Islet of Langerhans (tissue), 1 donor: ENCODE measurements at regions not wholly inside any gene's neighbourhood (a gene's known extent, or its start where the extent isn't known, plus 50 kb on each side); places are given as distances from the start of the nearest gene placed in this dataset.
"Not testable (repeated sequence)": the region's sequence is repeated elsewhere in the genome, so short reads cannot be mapped to it uniquely, and the experiment has no call there.

Source experiments
- FAIRE-seq: peaks from one replicate; lab custom pipeline; 2011; peaks lifted over from hg19 to GRCh38; lab: Jason Lieb, UNC

- no peak for FAIRE-seq
These were observed 128.8 kb upstream of the MAP3K1 start for GRCh38 chr5:56686337-56687195.

- no peak for FAIRE-seq
These were observed 129.7 kb upstream of the MAP3K1 start for GRCh38 chr5:56685503-56686217.

GRCh38 chr5:56684159-56684558 lies 131.2 kb upstream of the MAP3K1 start:
- FAIRE-seq: no peak

- no peak for FAIRE-seq
These were observed 131.6 kb upstream of the MAP3K1 start for GRCh38 chr5:56683733-56684132.

- no peak for FAIRE-seq
These were observed 132.1 kb upstream of the MAP3K1 start for GRCh38 chr5:56683281-56683680.

GRCh38 chr5:56681346-56681745 lies 134.0 kb upstream of the MAP3K1 start:
- no peak for FAIRE-seq

- FAIRE-seq: no peak
These were observed 134.6 kb upstream of the MAP3K1 start for GRCh38 chr5:56680731-56681130.

- FAIRE-seq: no peak
These were observed 137.6 kb upstream of the MAP3K1 start for GRCh38 chr5:56677690-56678305.

- no peak for FAIRE-seq
These were observed 139.1 kb upstream of the MAP3K1 start for GRCh38 chr5:56676091-56676768.

- no peak for FAIRE-seq
These were observed 140.9 kb upstream of the MAP3K1 start for GRCh38 chr5:56674441-56674840.

GRCh38 chr5:56673171-56673570 lies 142.2 kb upstream of the MAP3K1 start:
- no peak for FAIRE-seq

- FAIRE-seq: no peak
These were observed 143.8 kb upstream of the MAP3K1 start for GRCh38 chr5:56671571-56671970.

GRCh38 chr5:56670916-56671315 lies 144.4 kb upstream of the MAP3K1 start:
- FAIRE-seq: no peak

- no peak for FAIRE-seq
These were observed 145.5 kb upstream of the MAP3K1 start for GRCh38 chr5:56669534-56670483.

GRCh38 chr5:56668996-56669395 lies 146.4 kb upstream of the MAP3K1 start:
- FAIRE-seq: no peak

GRCh38 chr5:56667692-56668091 lies 147.7 kb upstream of the MAP3K1 start:
- no peak for FAIRE-seq

- no peak for FAIRE-seq
These were observed 148.4 kb upstream of the MAP3K1 start for GRCh38 chr5:56666901-56667300.

- FAIRE-seq: not testable (repeated sequence)
These were observed 150.2 kb upstream of the MAP3K1 start for GRCh38 chr5:56665117-56665516.

- FAIRE-seq: no peak
These were observed 151.3 kb upstream of the MAP3K1 start for GRCh38 chr5:56664025-56664424.

- no peak for FAIRE-seq
These were observed 151.8 kb upstream of the MAP3K1 start for GRCh38 chr5:56663523-56663922.

GRCh38 chr5:56662893-56663292 lies 152.5 kb upstream of the MAP3K1 start:
- no peak for FAIRE-seq
